Lower leg skin (tissue), 4 donors: ENCODE measurements at regions not wholly inside any gene's neighbourhood (a gene's known extent, or its start where the extent isn't known, plus 50 kb on each side); places are given as distances from the start of the nearest gene placed in this dataset.

ENCODE experiments used
- DNase-seq, 2 donors: peaks; one replicate each; pipeline ENCODE4 v3.0.0-alpha.2; 2019; ENCODE audit warnings: low spot score in 2 of 2
- H3K4me3 ChIP-seq: fragments of 200-600 bp; sonication (generic); 2 replicates; pipeline ENCODE4 v1.5.1; 2017; ENCODE audit warnings: mild to moderate bottlenecking, low read depth; ENCODE audit not compliant: poor library complexity, severe bottlenecking
- CTCF ChIP-seq, 3 donors: fragments of 450-650 bp; IDR thresholded peaks; one replicate each; pipeline ENCODE4 v1.5.1; 2016; ENCODE audit warnings: antibody characterized with exemption in 3 of 3, mild to moderate bottlenecking in 3 of 3, moderate library complexity in 2 of 3
- POLR2A ChIP-seq, 2 donors: fragments of 450-650 bp; IDR thresholded peaks; one replicate each; pipeline ENCODE4 v1.6.1; 2016 to 2017; ENCODE audit warnings: antibody characterized with exemption in 2 of 2, mild to moderate bottlenecking in 1 of 2, moderate library complexity in 1 of 2
- WGBS, 2 donors: methylation state at CpG; one replicate each; pipeline ENCODE4 v1.1.5; 2018; 5-methylcytosine and 5-hydroxymethylcytosine counted together
- intact Hi-C: fragments of 100-400 bp; cut with DNase I; formaldehyde crosslinking; loops from one replicate; pipeline ENCODE4 v1.15.0; 2023; ENCODE audit warnings: low total_unique reads

- intact Hi-C loops = loop anchor here (10.0 kb wide), 1 partner anchor 259 kb away; no protein-coding TSS in a partner anchor
- WGBS, 2 donors = 83 to 87% methylated on average over 3 of the region's 3 CpGs
- no peak for DNase-seq
- TF ChIP-seq CTCF (IDR thresholded peaks at IDR 0.05) (no peak), POLR2A (IDR thresholded peaks at IDR 0.05) (no peak)
- H3K4me3 ChIP-seq = no peak overlapping the region
Observed at GRCh38 chr6:4004249-4004648, 74.7 kb downstream of the FAM217A start.

GRCh38 chr6:4008324-4009047 lies 70.5 kb downstream of the FAM217A start:
- DNase-seq = no peak
- H3K4me3 ChIP-seq = no peak overlapping the region
- TF ChIP-seq POLR2A (IDR thresholded peaks at IDR 0.05) (no peak), CTCF (IDR thresholded peaks at IDR 0.05) (no peak)
- 76 to 80% methylated on average over 3 of the region's 3 CpGs for WGBS, 2 donors
- intact Hi-C loops = loop anchor here (10.0 kb wide), 1 partner anchor 264 kb away; no protein-coding TSS in a partner anchor

- 92 to 93% methylated on average over 8 of the region's 8 CpGs for WGBS, 2 donors
- no peak overlapping the region for H3K4me3 ChIP-seq
- intact Hi-C loops = loop anchor here (10.0 kb wide), 1 partner anchor 265 kb away; no protein-coding TSS in a partner anchor
- TF ChIP-seq CTCF (IDR thresholded peaks at IDR 0.05) = no peak
- no peak for TF ChIP-seq POLR2A (IDR thresholded peaks at IDR 0.05)
- DNase-seq = no peak
Observed at GRCh38 chr6:4009486-4009885, 69.5 kb downstream of the FAM217A start.

- TF ChIP-seq POLR2A (IDR thresholded peaks at IDR 0.05) = no peak
- intact Hi-C loops = no loop called here
- WGBS, 2 donors = 89 to 98% methylated on average over 2 of the region's 2 CpGs
- DNase-seq = no peak
- H3K4me3 ChIP-seq = no peak overlapping the region
Observed at GRCh38 chr6:4010048-4010447, 68.9 kb downstream of the FAM217A start.

GRCh38 chr6:4010689-4011090 lies 68.2 kb downstream of the FAM217A start:
- no peak overlapping the region for H3K4me3 ChIP-seq
- intact Hi-C loops = no loop called here
- TF ChIP-seq POLR2A (IDR thresholded peaks at IDR 0.05) (no peak), CTCF (IDR thresholded peaks at IDR 0.05) (no peak)
- no peak for DNase-seq
- WGBS, 2 donors = 63 to 74% methylated on average over 3 of the region's 3 CpGs

- 65 to 97% methylated on average over 2 of the region's 2 CpGs for WGBS, 2 donors
Observed at GRCh38 chr6:4012826-4013225, 66.1 kb downstream of the FAM217A start.

More at GRCh38 chr6:4012826-4013225, 66.1 kb downstream of the FAM217A start:
- intact Hi-C loops = no loop called here
- no peak for DNase-seq
- TF ChIP-seq POLR2A (IDR thresholded peaks at IDR 0.05) = no peak
- TF ChIP-seq CTCF (IDR thresholded peaks at IDR 0.05) = no peak
- H3K4me3 ChIP-seq = no peak overlapping the region
